Panc1 (cell line): ENCODE measurements at regions not wholly inside any gene's neighbourhood (a gene's known extent, or its start where the extent isn't known, plus 50 kb on each side); places are given as distances from the start of the nearest gene placed in this dataset.

ENCODE experiments used
- ATAC-seq: fragments of 200-7000 bp; cut with Tn5 transposase; 2 replicates; pipeline ENCODE4 v1.9.1; 2020; ENCODE audit warnings: mild to moderate bottlenecking, moderate library complexity
- BruUV-seq: library from RNA; stranded (reverse); fragments of 400-500 nt; replicated peaks from 2 replicates; lab custom pipeline; 2021; lab: Mats Ljungman, UMichigan
- CTCF ChIA-PET: fragments of 300-600 bp; sonication (Branson Sonifier 250); formaldehyde crosslinking; loops from one replicate; lab custom pipeline; 2022; ENCODE audit warnings: antibody characterized with exemption; lab: Charles Lee
- POLR2A ChIA-PET: fragments of 300-600 bp; sonication (Branson Sonifier 250); formaldehyde crosslinking; loops from one replicate; lab custom pipeline; 2022; ENCODE audit warnings: antibody characterized with exemption; lab: Charles Lee
- DNase-seq: peaks from one replicate; pipeline ENCODE4 v3.0.0-alpha.2; 2010; ENCODE audit warnings: low read depth, low spot score
- H3K27ac ChIP-seq: 2 replicates; pipeline ENCODE4 v1.5.1; 2011; ENCODE audit warnings: mild to moderate bottlenecking, low read length, inconsistent platforms
- H3K27me3 ChIP-seq: fragments of 200-500 bp; sonication (Bioruptor generic); 2 replicates; pipeline ENCODE4 v1.6.0; 2014; ENCODE audit warnings: low read length, inconsistent platforms; ENCODE audit not compliant: control insufficient read depth, insufficient read depth
- H3K36me3 ChIP-seq: fragments of 200-500 bp; sonication (Bioruptor generic); 2 replicates; pipeline ENCODE4 v1.5.1; 2014; ENCODE audit warnings: inconsistent platforms, mild to moderate bottlenecking, low read length, moderate library complexity; ENCODE audit not compliant: control insufficient read depth, insufficient read depth
- H3K4me1 ChIP-seq: 2 replicates; pipeline ENCODE4 v1.5.1; 2011; ENCODE audit warnings: inconsistent platforms, mild to moderate bottlenecking, low read length, moderate library complexity; ENCODE audit not compliant: control insufficient read depth, insufficient read depth
- H3K4me3 ChIP-seq, 2 experiments: 2 replicates each; pipeline ENCODE4 v1.5.1; 2011 to 2012; ENCODE audit warnings: low read depth in 2 of 2, low read length in 2 of 2, mild to moderate bottlenecking in 2 of 2, inconsistent platforms in 1 of 2, moderate library complexity in 1 of 2
- H3K9me3 ChIP-seq: fragments of 200-500 bp; sonication (Bioruptor generic); 2 replicates; pipeline ENCODE4 v1.5.1; 2014; ENCODE audit warnings: low read depth, mild to moderate bottlenecking, inconsistent platforms, low read length, moderate library complexity; ENCODE audit not compliant: control insufficient read depth, insufficient read depth
- POLR2AphosphoS5 ChIP-seq: IDR thresholded peaks from 2 replicates; pipeline ENCODE4 v1.6.1; 2012; ENCODE audit warnings: mild to moderate bottlenecking, low read depth, low read length, moderate library complexity
- REST ChIP-seq, 2 experiments: IDR thresholded peaks; 2 replicates each; pipeline ENCODE4 v1.6.1; 2011 to 2012; ENCODE audit warnings: low read depth in 2 of 2, control low read depth in 1 of 2, low read length in 1 of 2, mild to moderate bottlenecking in 1 of 2, moderate library complexity in 1 of 2; ENCODE audit not compliant: insufficient read depth in 1 of 2
- SIN3A ChIP-seq: IDR thresholded peaks from 2 replicates; pipeline ENCODE4 v1.6.1; 2012; ENCODE audit warnings: low read depth, mild to moderate bottlenecking, low read length, moderate library complexity, borderline replicate concordance; ENCODE audit not compliant: insufficient read depth
- TCF7L2 ChIP-seq: IDR thresholded peaks from 2 replicates; pipeline ENCODE4 v1.6.1; 2011; ENCODE audit warnings: mild to moderate bottlenecking, low read depth, low read length, inconsistent platforms
- in situ Hi-C: cut with HindIII; loops from 2 replicates; pipeline ENCODE4 v1.10.0; 2016; ENCODE audit warnings: low sequenced_read_pairs, low pct_unique_long_range_greater_than_20kb
- intact Hi-C: fragments of 100-400 bp; cut with micrococcal nuclease; formaldehyde crosslinking; loops from one replicate; pipeline ENCODE4 v1.10.0; 2022; ENCODE audit not compliant: unreplicated experiment
- TF ChIP-seq, protein P1 (sequence below): fragments of 450-650 bp; IDR thresholded peaks from 2 replicates; pipeline ENCODE4 v1.5.1; 2017; ENCODE audit warnings: mild to moderate bottlenecking

DNA sequence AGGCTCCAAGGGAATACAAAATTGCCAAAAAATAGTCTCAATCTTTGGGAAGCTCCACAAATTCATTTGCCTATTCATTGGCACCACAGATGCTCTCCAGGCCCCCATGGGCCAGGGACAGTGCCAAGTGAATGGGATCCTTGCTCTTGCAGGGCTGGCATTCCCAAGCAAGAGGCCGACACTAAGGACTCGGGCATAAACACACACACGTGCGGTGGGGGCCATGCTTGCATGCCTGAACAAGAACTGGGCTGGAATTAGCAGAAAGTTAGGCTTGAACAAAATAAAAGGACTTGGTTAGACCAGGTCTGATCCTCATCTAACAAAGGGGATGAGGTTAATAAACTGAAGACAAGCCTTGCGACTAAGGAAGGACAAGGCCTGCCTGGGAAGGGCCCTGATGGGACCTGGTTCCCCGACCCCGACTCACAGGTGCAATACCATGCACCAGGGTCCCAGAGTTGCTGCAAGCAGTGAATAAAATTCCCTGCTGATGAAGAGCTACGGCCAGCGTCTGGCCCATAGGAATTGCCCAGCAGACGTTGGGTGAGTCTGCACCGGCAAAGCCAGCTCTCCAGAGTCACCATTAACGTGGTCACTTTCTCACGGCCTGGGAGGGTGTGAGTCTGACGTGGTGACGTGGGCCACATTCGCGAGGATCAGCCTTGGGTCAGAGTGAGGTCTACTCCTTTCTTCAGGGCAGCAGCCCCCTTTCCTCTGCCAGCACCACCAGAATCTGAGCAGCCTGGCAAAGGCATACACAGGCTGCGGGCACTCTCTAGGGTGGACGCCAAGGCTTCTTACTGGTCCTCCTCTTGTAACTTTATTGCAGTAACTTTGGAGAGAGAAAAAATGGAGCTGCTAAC is 77.4 kb upstream of the FCN1 start:
- H3K27me3 ChIP-seq, result no peaks in the 10 kb centered on the region
- ATAC-seq (no peak), DNase-seq (no peak)
- H3K4me1 ChIP-seq, result no peaks in the 10 kb centered on the region
- ChIA-PET POLR2A (no interaction called here), CTCF (no interaction called here)
- in situ Hi-C loops, result no loop called here
- no TSS peak for BruUV-seq
- H3K36me3 ChIP-seq, result no peaks in the 10 kb centered on the region
- intact Hi-C loops, result no loop called here
- H3K9me3 ChIP-seq, result no peaks in the 10 kb centered on the region
- no peak overlapping the region for H3K4me3 ChIP-seq
- TF ChIP-seq TCF7L2, result no peak
- no peak for TF ChIP-seq REST (IDR thresholded peaks at IDR 0.05; ENCODE audit: insufficient read depth in 1 of 2, low read depth in 2 of 2, low read length in 1 of 2)
- TF ChIP-seq, protein P1, sequence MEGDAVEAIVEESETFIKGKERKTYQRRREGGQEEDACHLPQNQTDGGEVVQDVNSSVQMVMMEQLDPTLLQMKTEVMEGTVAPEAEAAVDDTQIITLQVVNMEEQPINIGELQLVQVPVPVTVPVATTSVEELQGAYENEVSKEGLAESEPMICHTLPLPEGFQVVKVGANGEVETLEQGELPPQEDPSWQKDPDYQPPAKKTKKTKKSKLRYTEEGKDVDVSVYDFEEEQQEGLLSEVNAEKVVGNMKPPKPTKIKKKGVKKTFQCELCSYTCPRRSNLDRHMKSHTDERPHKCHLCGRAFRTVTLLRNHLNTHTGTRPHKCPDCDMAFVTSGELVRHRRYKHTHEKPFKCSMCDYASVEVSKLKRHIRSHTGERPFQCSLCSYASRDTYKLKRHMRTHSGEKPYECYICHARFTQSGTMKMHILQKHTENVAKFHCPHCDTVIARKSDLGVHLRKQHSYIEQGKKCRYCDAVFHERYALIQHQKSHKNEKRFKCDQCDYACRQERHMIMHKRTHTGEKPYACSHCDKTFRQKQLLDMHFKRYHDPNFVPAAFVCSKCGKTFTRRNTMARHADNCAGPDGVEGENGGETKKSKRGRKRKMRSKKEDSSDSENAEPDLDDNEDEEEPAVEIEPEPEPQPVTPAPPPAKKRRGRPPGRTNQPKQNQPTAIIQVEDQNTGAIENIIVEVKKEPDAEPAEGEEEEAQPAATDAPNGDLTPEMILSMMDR, result no peak
- no peak for TF ChIP-seq SIN3A
- TF ChIP-seq POLR2AphosphoS5, result no peak
- no peak overlapping the region for H3K27ac ChIP-seq

DNA sequence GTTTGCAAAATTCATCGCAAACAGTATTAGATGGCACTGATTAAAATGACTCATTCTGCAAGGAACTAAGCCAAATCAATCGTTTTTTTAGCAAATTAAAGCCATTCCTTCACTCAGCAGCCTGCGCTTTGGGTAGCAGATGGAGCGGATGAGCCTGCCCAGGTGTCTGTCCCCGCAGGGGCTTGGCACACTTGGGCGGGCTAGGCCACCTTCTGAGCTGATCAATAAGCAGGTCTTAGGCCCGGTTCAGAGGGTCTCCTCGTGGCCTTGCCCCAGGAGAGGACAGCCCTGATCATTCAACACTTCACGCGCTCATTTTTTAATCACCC is 78.0 kb upstream of the FCN1 start:
- Histone ChIP-seq H3K9me3 (peaks cover 1% of the 10 kb centered on the region; the same call in 1 of the 2 replicates), H3K27ac (no peak overlapping the region), H3K4me3 (no peak overlapping the region), H3K36me3 (no peaks in the 10 kb centered on the region), H3K27me3 (no peaks in the 10 kb centered on the region), H3K4me1 (no peaks in the 10 kb centered on the region)
- TF ChIP-seq SIN3A, result no peak
- TF ChIP-seq TCF7L2, result no peak
- no peak for TF ChIP-seq REST (IDR thresholded peaks at IDR 0.05; ENCODE audit: insufficient read depth in 1 of 2, low read depth in 2 of 2, low read length in 1 of 2)
- TF ChIP-seq, protein P1, result no peak
- TF ChIP-seq POLR2AphosphoS5, result no peak
- POLR2A ChIA-PET, result no interaction called here
- CTCF ChIA-PET, result no interaction called here
- no TSS peak for BruUV-seq
- DNase-seq (no peak), ATAC-seq (no peak)
- in situ Hi-C loops, result no loop called here
- intact Hi-C loops, result no loop called here
